SK-N-SH (cell line): ENCODE measurements at regions not wholly inside any gene's neighbourhood (a gene's known extent, or its start where the extent isn't known, plus 50 kb on each side); places are given as distances from the start of the nearest gene placed in this dataset.

ENCODE experiments used
- CTCF ChIA-PET: fragments of 300-600, 350-600 bp; formaldehyde crosslinking; extraction: SDS; loops from one replicate; lab custom pipeline; 2021; lab: Yijun Ruan, JAX
- POLR2A ChIA-PET: fragments of 350-600 bp; sonication (Branson Sonifier 250); formaldehyde crosslinking; extraction: SDS; loops from one replicate; lab custom pipeline; 2020; ENCODE audit warnings: antibody characterized with exemption, inconsistent platforms; lab: Yijun Ruan, JAX
- DNase-seq: peaks from one replicate; pipeline ENCODE4 v3.0.0; 2012
- H2AFZ ChIP-seq: fragments of 200-600 bp; sonication (generic); 2 replicates; pipeline ENCODE4 v1.8.1; 2016; ENCODE audit warnings: antibody characterized with exemption, mild to moderate bottlenecking, low read depth
- H3F3A ChIP-seq: fragments of 200-600 bp; sonication (generic); replicated peaks from 2 replicates; pipeline ENCODE3; 2016; ENCODE audit warnings: antibody characterized with exemption, mild to moderate bottlenecking; ENCODE audit not compliant: insufficient read depth
- H3K27ac ChIP-seq, 2 experiments: fragments of 200-500 bp in 1 of 2; fragments of 200-600 bp in 1 of 2; sonication (Bioruptor generic) in 1 of 2; sonication (generic), shearing (Covaris generic) in 1 of 2; 2 replicates each; pipeline versions ENCODE4 v1.5.1 to v1.6.1; 2014 to 2016; ENCODE audit warnings: low read depth in 2 of 2, inconsistent platforms in 1 of 2, low read length in 1 of 2, mild to moderate bottlenecking in 1 of 2, mixed read lengths in 1 of 2
- H3K27me3 ChIP-seq: fragments of 200-600 bp; sonication (generic), shearing (Covaris generic); 2 replicates; pipeline ENCODE4 v1.6.1; 2016; ENCODE audit warnings: mixed run types; ENCODE audit not compliant: insufficient read depth
- H3K36me3 ChIP-seq, 2 experiments: fragments of 200-500 bp in 1 of 2; fragments of 200-600 bp in 1 of 2; sonication (Bioruptor generic) in 1 of 2; sonication (generic) in 1 of 2; replicated peaks in 1 of 2; 2 replicates each; pipeline versions ENCODE3 to v1.5.1; 2014 to 2016; ENCODE audit warnings: low read length in 1 of 2, mild to moderate bottlenecking in 1 of 2; ENCODE audit not compliant: insufficient read depth in 2 of 2, control insufficient read depth in 1 of 2
- H3K4me1 ChIP-seq, 2 experiments: fragments of 200-500 bp in 1 of 2; fragments of 200-600 bp in 1 of 2; sonication (Bioruptor generic) in 1 of 2; sonication (generic), shearing (Covaris generic) in 1 of 2; 2 replicates each; pipeline versions ENCODE4 v1.5.1 to v1.6.1; 2014 to 2016; ENCODE audit warnings: low read depth in 1 of 2, low read length in 1 of 2, mixed run types in 1 of 2; ENCODE audit not compliant: insufficient read depth in 2 of 2, control insufficient read depth in 1 of 2
- H3K4me2 ChIP-seq: fragments of 200-600 bp; sonication (generic), shearing (Covaris generic); 2 replicates; pipeline ENCODE4 v1.6.1; 2017; ENCODE audit warnings: mixed run types
- H3K4me3 ChIP-seq, 2 experiments: fragments of 200-500 bp in 1 of 2; fragments of 200-600 bp in 1 of 2; sonication (Bioruptor generic) in 1 of 2; sonication (generic), shearing (Covaris generic) in 1 of 2; 2 replicates each; pipeline versions ENCODE4 v1.5.1 to v1.8.1; 2014 to 2016; ENCODE audit warnings: low read depth in 2 of 2, inconsistent platforms in 1 of 2, low read length in 1 of 2, mild to moderate bottlenecking in 1 of 2, mixed read lengths in 1 of 2, moderate library complexity in 1 of 2
- H3K79me2 ChIP-seq: fragments of 200-600 bp; sonication (generic); 2 replicates; pipeline ENCODE4 v1.8.1; 2017; ENCODE audit warnings: mild to moderate bottlenecking; ENCODE audit not compliant: insufficient read depth
- H3K9ac ChIP-seq: fragments of 200-600 bp; sonication (generic); 2 replicates; pipeline ENCODE4 v1.6.1; 2017; ENCODE audit warnings: mixed run types
- H3K9me2 ChIP-seq: fragments of 200-600 bp; sonication (generic); 2 replicates; pipeline ENCODE4 v1.6.1; 2017; ENCODE audit warnings: mixed run types
- H3K9me3 ChIP-seq: fragments of 200-600 bp; sonication (generic); 2 replicates; pipeline ENCODE4 v1.6.1; 2017; ENCODE audit warnings: mixed run types, mild to moderate bottlenecking, moderate library complexity
- H4K20me1 ChIP-seq: fragments of 200-600 bp; sonication (generic); 2 replicates; pipeline ENCODE4 v1.6.1; 2017; ENCODE audit warnings: mild to moderate bottlenecking, mixed run types; ENCODE audit not compliant: insufficient read depth
- CHD2 ChIP-seq: fragments of 150-350 bp; IDR thresholded peaks from 2 replicates; pipeline ENCODE4 v1.6.1; 2018; ENCODE audit warnings: low read length; ENCODE audit not compliant: partially characterized antibody
- CTCF ChIP-seq: fragments of 200-600 bp; sonication (generic); IDR thresholded peaks from 2 replicates; pipeline ENCODE4 v1.6.1; 2017; ENCODE audit warnings: antibody characterized with exemption, mild to moderate bottlenecking, moderate library complexity
- ELF1 ChIP-seq: IDR thresholded peaks from 2 replicates; pipeline ENCODE4 v1.4.0; 2012
- EP300 ChIP-seq, 2 experiments: IDR thresholded peaks; 2 replicates each; pipeline versions ENCODE4 v1.4.0 to v1.6.1; 2012; ENCODE audit warnings: borderline replicate concordance in 1 of 2, low read depth in 1 of 2, low read length in 1 of 2
- EZH2phosphoT487 ChIP-seq: fragments of 200-600 bp; sonication (generic); IDR thresholded peaks from 2 replicates; pipeline ENCODE4 v1.6.1; 2017; ENCODE audit warnings: low read depth, mixed run types, mild to moderate bottlenecking, antibody characterized with exemption, moderate library complexity, borderline replicate concordance
- FOXJ3 ChIP-seq: sonication (generic); formaldehyde crosslinking; IDR thresholded peaks from 2 replicates; pipeline ENCODE4 v1.5.1; 2020; ENCODE audit warnings: mild to moderate bottlenecking, missing genetic modification reagents
- GATA2 ChIP-seq: sonication (generic); formaldehyde crosslinking; IDR thresholded peaks from 2 replicates; pipeline ENCODE4 v1.5.0; 2020; ENCODE audit warnings: mild to moderate bottlenecking, missing genetic modification reagents
- MXI1 ChIP-seq: IDR thresholded peaks from 2 replicates; pipeline ENCODE4 v1.6.1; 2012; ENCODE audit warnings: mild to moderate bottlenecking, low read depth, low read length, improper control_type of control experiment
- NRF1 ChIP-seq: IDR thresholded peaks from 2 replicates; pipeline ENCODE4 v1.6.1; 2012; ENCODE audit warnings: low read depth, mild to moderate bottlenecking, low read length
- POLR2AphosphoS5 ChIP-seq: IDR thresholded peaks from 2 replicates; pipeline ENCODE4 v1.6.1; 2012; ENCODE audit warnings: low read depth, low read length
- RAD21 ChIP-seq: IDR thresholded peaks from 2 replicates; pipeline ENCODE4 v1.6.1; 2012; ENCODE audit warnings: mild to moderate bottlenecking, low read length
- REST ChIP-seq: IDR thresholded peaks from 2 replicates; pipeline ENCODE4 v1.6.1; 2012; ENCODE audit warnings: mild to moderate bottlenecking, low read depth, low read length, moderate library complexity
- RFX5 ChIP-seq: IDR thresholded peaks from 2 replicates; pipeline ENCODE4 v1.6.1; 2012; ENCODE audit warnings: mild to moderate bottlenecking, improper control_type of control experiment, low read length
- RXRA ChIP-seq: IDR thresholded peaks from 2 replicates; pipeline ENCODE4 v1.4.0; 2012; ENCODE audit warnings: low read depth, mild to moderate bottlenecking, borderline replicate concordance
- SIN3A ChIP-seq: IDR thresholded peaks from 2 replicates; pipeline ENCODE4 v1.6.1; 2012; ENCODE audit warnings: low read depth, mild to moderate bottlenecking, low read length, moderate library complexity, borderline replicate concordance
- SMC3 ChIP-seq: IDR thresholded peaks from 2 replicates; pipeline ENCODE4 v1.6.1; 2012; ENCODE audit warnings: low read depth, low read length, improper control_type of control experiment
- TAF1 ChIP-seq: IDR thresholded peaks from 2 replicates; pipeline ENCODE4 v1.6.1; 2012; ENCODE audit warnings: low read depth, mild to moderate bottlenecking, low read length, moderate library complexity, borderline replicate concordance
- TCF12 ChIP-seq: IDR thresholded peaks from 2 replicates; pipeline ENCODE4 v1.4.0; 2012
- TEAD4 ChIP-seq: IDR thresholded peaks from 2 replicates; pipeline ENCODE4 v1.4.0; 2012; ENCODE audit warnings: mild to moderate bottlenecking, borderline replicate concordance; ENCODE audit not compliant: insufficient read depth
- USF1 ChIP-seq: IDR thresholded peaks from 2 replicates; pipeline ENCODE4 v1.4.0; 2012; ENCODE audit warnings: low read depth, borderline replicate concordance
- YY1 ChIP-seq: IDR thresholded peaks from 2 replicates; pipeline ENCODE4 v1.4.0; 2012; ENCODE audit warnings: low read depth, mild to moderate bottlenecking
- WGBS: methylation state at CpG from one replicate; pipeline ENCODE4 v1.1.6; 2017; ENCODE audit warnings: low lambda C conversion rate; 5-methylcytosine and 5-hydroxymethylcytosine counted together
- TF ChIP-seq, protein P1 (sequence below): IDR thresholded peaks from 2 replicates; pipeline ENCODE4; 2012
- TF ChIP-seq, protein P2 (sequence below): fragments of 150-350 bp; IDR thresholded peaks from 2 replicates; pipeline ENCODE4 v1.6.1; 2016; ENCODE audit warnings: mild to moderate bottlenecking, low read depth, low read length

GRCh38 chr4:56732301-56732700, 51.2 kb upstream of the HOPX start (continued):
- TF ChIP-seq, protein P1, sequence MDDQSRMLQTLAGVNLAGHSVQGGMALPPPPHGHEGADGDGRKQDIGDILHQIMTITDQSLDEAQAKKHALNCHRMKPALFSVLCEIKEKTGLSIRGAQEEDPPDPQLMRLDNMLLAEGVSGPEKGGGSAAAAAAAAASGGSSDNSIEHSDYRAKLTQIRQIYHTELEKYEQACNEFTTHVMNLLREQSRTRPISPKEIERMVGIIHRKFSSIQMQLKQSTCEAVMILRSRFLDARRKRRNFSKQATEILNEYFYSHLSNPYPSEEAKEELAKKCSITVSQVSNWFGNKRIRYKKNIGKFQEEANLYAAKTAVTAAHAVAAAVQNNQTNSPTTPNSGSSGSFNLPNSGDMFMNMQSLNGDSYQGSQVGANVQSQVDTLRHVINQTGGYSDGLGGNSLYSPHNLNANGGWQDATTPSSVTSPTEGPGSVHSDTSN: no peak
- TF ChIP-seq RAD21 (no peak), MXI1 (no peak), ELF1 (no peak), EP300 (IDR thresholded peaks at IDR 0.05; ENCODE audit: borderline replicate concordance in 1 of 2, low read depth in 1 of 2, low read length in 1 of 2) (no peak)

- ChIA-PET POLR2A (no interaction called here), CTCF (interaction anchor here (1.1 kb wide), 1 partner anchor 68 kb away, joined by 3 read pairs; no protein-coding TSS in a partner anchor)
- TF ChIP-seq RXRA: no peak
- no peak for TF ChIP-seq TCF12
- TF ChIP-seq TEAD4: no peak
- no peak for TF ChIP-seq USF1
- TF ChIP-seq CTCF: no peak
- TF ChIP-seq SIN3A: no peak
- no peak for TF ChIP-seq TAF1
- TF ChIP-seq, protein P1: no peak
- no peak for TF ChIP-seq REST
- no peak for TF ChIP-seq EZH2phosphoT487
- no peak for TF ChIP-seq GATA2 (CRISPR knock-in tag)
- TF ChIP-seq, protein P2, sequence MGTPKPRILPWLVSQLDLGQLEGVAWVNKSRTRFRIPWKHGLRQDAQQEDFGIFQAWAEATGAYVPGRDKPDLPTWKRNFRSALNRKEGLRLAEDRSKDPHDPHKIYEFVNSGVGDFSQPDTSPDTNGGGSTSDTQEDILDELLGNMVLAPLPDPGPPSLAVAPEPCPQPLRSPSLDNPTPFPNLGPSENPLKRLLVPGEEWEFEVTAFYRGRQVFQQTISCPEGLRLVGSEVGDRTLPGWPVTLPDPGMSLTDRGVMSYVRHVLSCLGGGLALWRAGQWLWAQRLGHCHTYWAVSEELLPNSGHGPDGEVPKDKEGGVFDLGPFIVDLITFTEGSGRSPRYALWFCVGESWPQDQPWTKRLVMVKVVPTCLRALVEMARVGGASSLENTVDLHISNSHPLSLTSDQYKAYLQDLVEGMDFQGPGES: no peak
- TF ChIP-seq NRF1: no peak
- no peak for TF ChIP-seq SMC3
- TF ChIP-seq EP300 (IDR thresholded peaks at IDR 0.05; ENCODE audit: borderline replicate concordance in 1 of 2, low read depth in 1 of 2, low read length in 1 of 2): no peak
- no peak for TF ChIP-seq CHD2
- TF ChIP-seq POLR2AphosphoS5: no peak
- TF ChIP-seq YY1: no peak
- TF ChIP-seq RFX5: no peak
- TF ChIP-seq FOXJ3 (CRISPR knock-in tag): no peak
- WGBS: 67% methylated on average over 6 of the region's 8 CpGs
- H3K27ac ChIP-seq: no peak overlapping the region
- no peak overlapping the region for H2AFZ ChIP-seq
- H3K36me3 ChIP-seq: no peaks in the 10 kb centered on the region
- no peaks in the 10 kb centered on the region for H3K79me2 ChIP-seq
- H3F3A ChIP-seq: no peaks in the 10 kb centered on the region
- H3K9ac ChIP-seq: no peak overlapping the region
- no peaks in the 10 kb centered on the region for H3K4me1 ChIP-seq
- H3K9me3 ChIP-seq: no peaks in the 10 kb centered on the region
- no peak overlapping the region for H3K4me2 ChIP-seq
- no peak overlapping the region for H3K4me3 ChIP-seq
- no peak for DNase-seq
- H3K27me3 ChIP-seq: no peaks in the 10 kb centered on the region
- no peaks in the 10 kb centered on the region for H3K9me2 ChIP-seq
- no peaks in the 10 kb centered on the region for H4K20me1 ChIP-seq
These were observed 50.8 kb upstream of the HOPX start for GRCh38 chr4:56731857-56732256.
